Upper lobe of left lung (tissue), 4 donors: ENCODE measurements at regions not wholly inside any gene's neighbourhood (a gene's known extent, or its start where the extent isn't known, plus 50 kb on each side); places are given as distances from the start of the nearest gene placed in this dataset.

ENCODE experiments used
- EP300 ChIP-seq, 4 donors: sonication (generic); formaldehyde crosslinking; IDR thresholded peaks; one replicate each; pipeline ENCODE4 v1.5.1; 2017; ENCODE audit warnings: antibody characterized with exemption in 4 of 4, control low read depth in 2 of 4
- POLR2A ChIP-seq, 4 donors: fragments of 450-650 bp; IDR thresholded peaks; one replicate each; pipeline ENCODE4 v1.5.1; 2016 to 2017; ENCODE audit warnings: antibody characterized with exemption in 4 of 4, mild to moderate bottlenecking in 2 of 4

DNA sequence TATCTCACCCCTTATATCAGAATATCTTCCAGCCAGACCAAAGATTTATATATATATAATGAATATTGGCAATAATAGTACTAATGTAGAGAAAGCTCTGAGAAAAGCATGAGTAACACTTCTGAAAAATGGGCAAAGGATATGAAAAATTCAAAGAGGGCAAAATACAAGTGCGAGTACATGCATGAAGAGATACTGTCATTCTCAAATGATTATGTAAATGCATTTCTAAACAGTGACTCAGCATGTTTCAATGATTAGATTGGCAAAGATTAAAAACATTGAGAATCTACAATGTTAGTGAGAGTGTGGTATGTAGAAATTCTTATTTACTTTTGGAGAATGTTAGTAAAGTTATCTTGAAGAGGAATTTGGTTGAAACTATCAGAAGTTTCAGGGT lies 118.3 kb upstream of the NEDD4L start:
- TF ChIP-seq EP300 (IDR thresholded peaks at IDR 0.05) (no peak), POLR2A (IDR thresholded peaks at IDR 0.05) (no peak)
